ENCODE measurements at regions not wholly inside any gene's neighbourhood (a gene's known extent, or its start where the extent isn't known, plus 50 kb on each side); places are given as distances from the start of the nearest gene placed in this dataset.

DNA sequence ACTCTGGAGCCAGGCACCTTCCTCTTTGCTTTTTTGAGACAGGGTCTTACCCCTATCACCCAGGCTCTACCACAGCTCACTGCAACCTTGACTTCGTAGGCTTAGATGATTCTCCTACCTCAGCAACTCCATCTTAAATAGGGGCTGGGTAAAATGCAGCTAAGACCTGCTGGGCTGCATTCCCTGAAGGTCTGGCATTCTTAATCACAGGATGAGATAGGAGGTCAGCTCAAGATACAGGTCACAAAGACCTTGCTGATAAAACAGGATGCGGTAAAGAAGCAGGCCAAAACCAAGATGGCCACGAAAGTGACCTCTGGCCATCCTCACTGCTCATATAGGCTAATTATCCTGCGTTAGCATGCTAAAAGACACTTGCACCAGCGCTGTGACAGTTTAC, 770.8 kb upstream of the PRKX start:
- TF ChIP-seq CTCF (IDR thresholded peaks at IDR 0.05) (no peak), ZFX (IDR thresholded peaks at IDR 0.05; ENCODE audit: borderline replicate concordance) (no peak)
